Sigmoid colon (tissue), 4 donors: ENCODE measurements at regions not wholly inside any gene's neighbourhood (a gene's known extent, or its start where the extent isn't known, plus 50 kb on each side); places are given as distances from the start of the nearest gene placed in this dataset.

Experiments
- EP300 ChIP-seq, 4 donors: sonication (generic); formaldehyde crosslinking; IDR thresholded peaks; one replicate each; pipeline ENCODE4 v1.6.1; 2017; ENCODE audit warnings: antibody characterized with exemption in 4 of 4
- POLR2A ChIP-seq, 2 donors: fragments of 450-650 bp; IDR thresholded peaks; one replicate each; pipeline ENCODE4 v1.6.1; 2016; ENCODE audit warnings: antibody characterized with exemption in 2 of 2, mild to moderate bottlenecking in 2 of 2, moderate library complexity in 2 of 2
- TF ChIP-seq, protein P1 (sequence below), 4 experiments: fragments of 450-650 bp in 3 of 4; fragments of 200-600 bp in 1 of 4; IDR thresholded peaks; one replicate each; pipeline ENCODE4 v1.5.1; 2016 to 2019; ENCODE audit warnings: antibody characterized with exemption in 4 of 4, mild to moderate bottlenecking in 3 of 4, moderate library complexity in 2 of 4

DNA sequence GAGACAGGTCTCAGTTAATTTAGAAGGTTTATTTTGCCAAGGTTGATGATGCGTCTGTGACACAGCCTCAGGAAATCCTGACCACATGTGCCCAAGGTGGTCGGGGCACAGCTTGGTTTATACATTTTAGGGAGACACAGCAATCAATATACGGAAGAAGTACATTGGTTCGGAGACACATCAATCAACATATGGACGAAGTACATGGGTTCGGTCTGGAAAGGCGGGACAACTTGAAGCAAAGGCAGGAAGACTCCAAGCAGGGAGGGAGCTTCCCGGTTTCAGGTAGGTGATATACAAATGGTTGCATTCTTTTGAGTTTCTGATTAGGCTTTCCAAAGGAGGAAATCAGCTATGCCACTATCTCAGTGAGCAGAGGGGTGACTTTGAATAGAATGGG is 225.2 kb upstream of the ZFP42 start:
- TF ChIP-seq, protein P1, sequence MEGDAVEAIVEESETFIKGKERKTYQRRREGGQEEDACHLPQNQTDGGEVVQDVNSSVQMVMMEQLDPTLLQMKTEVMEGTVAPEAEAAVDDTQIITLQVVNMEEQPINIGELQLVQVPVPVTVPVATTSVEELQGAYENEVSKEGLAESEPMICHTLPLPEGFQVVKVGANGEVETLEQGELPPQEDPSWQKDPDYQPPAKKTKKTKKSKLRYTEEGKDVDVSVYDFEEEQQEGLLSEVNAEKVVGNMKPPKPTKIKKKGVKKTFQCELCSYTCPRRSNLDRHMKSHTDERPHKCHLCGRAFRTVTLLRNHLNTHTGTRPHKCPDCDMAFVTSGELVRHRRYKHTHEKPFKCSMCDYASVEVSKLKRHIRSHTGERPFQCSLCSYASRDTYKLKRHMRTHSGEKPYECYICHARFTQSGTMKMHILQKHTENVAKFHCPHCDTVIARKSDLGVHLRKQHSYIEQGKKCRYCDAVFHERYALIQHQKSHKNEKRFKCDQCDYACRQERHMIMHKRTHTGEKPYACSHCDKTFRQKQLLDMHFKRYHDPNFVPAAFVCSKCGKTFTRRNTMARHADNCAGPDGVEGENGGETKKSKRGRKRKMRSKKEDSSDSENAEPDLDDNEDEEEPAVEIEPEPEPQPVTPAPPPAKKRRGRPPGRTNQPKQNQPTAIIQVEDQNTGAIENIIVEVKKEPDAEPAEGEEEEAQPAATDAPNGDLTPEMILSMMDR (IDR thresholded peaks at IDR 0.05) = no peak
- TF ChIP-seq POLR2A (IDR thresholded peaks at IDR 0.05) (no peak), EP300 (IDR thresholded peaks at IDR 0.05) (no peak)
